ENCODE measurements at regions not wholly inside any gene's neighbourhood (a gene's known extent, or its start where the extent isn't known, plus 50 kb on each side); places are given as distances from the start of the nearest gene placed in this dataset.

DNA sequence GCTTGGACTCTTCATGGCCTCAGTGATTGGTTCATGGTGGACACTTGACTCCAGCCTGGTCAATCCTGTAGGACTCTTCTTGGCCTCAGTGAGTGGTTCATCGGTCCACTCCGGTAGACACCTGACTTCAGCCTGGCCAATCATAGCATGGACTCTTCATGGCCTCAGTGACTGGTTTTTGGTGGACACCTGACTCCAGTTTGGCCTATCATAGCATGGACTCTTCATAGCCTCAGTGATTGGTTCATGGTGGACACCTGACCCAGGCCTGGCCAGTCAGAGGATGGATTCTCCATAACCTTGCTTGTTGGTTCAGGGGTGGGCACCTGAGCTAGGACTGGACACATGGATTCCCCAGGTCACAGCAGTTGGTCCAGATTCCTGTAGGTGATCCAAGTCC, 106.0 kb upstream of the ERCC6L2 start:
- intact Hi-C loops (cut with DNase I; ENCODE audit: low total_unique reads) (no loop called here), in situ Hi-C loops (cut with MboI; ENCODE audit: low sequenced_read_pairs in 4 of 4) (no loop called here)
- Histone ChIP-seq H3K4me3 (no peak overlapping the region), H3K4me1 (peaks cover 3 to 9% of the 10 kb centered on the region in 2 donors), H3K27me3 (peaks cover 0 to 11% (median 5%) of the 10 kb centered on the region in 3 donors), H3K36me3 (no peaks in the 10 kb centered on the region), H3K27ac (no peak overlapping the region), H3K9me3 (no peaks in the 10 kb centered on the region)
- DNase-seq (no peak), ATAC-seq (no peak)
- TF ChIP-seq, protein P1, sequence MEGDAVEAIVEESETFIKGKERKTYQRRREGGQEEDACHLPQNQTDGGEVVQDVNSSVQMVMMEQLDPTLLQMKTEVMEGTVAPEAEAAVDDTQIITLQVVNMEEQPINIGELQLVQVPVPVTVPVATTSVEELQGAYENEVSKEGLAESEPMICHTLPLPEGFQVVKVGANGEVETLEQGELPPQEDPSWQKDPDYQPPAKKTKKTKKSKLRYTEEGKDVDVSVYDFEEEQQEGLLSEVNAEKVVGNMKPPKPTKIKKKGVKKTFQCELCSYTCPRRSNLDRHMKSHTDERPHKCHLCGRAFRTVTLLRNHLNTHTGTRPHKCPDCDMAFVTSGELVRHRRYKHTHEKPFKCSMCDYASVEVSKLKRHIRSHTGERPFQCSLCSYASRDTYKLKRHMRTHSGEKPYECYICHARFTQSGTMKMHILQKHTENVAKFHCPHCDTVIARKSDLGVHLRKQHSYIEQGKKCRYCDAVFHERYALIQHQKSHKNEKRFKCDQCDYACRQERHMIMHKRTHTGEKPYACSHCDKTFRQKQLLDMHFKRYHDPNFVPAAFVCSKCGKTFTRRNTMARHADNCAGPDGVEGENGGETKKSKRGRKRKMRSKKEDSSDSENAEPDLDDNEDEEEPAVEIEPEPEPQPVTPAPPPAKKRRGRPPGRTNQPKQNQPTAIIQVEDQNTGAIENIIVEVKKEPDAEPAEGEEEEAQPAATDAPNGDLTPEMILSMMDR (IDR thresholded peaks at IDR 0.05 in 4 of 5, conservative IDR thresholded peaks at IDR 0.05 in 1 of 5), result no peak
- no peak for TF ChIP-seq POLR2A (IDR thresholded peaks at IDR 0.05)

DNA sequence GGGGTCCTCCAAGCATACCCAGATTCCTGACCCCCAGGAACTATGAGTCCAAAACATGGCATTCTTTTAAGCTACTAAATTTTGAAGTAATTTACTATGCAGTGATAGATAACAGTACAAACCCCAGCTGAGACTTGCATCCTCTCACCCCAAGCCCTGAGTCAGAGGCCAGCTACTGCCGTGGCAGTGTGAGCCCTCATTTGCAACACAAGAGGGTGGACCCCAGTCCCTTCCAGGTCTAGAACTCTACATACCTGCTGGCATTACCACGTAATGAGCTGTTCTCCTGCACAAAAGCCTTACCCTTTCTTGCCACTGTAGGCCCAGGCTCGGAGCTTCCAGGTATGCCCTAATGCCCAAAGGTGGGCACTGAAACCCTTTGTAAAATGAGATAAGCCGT, 108.6 kb upstream of the ERCC6L2 start:
- in situ Hi-C loops (cut with MboI; ENCODE audit: low sequenced_read_pairs in 4 of 4) (no loop called here), intact Hi-C loops (cut with DNase I; ENCODE audit: low total_unique reads) (no loop called here)
- Histone ChIP-seq H3K4me1 (peaks cover 3 to 8% of the 10 kb centered on the region in 2 donors), H3K27me3 (peaks cover 0 to 11% (median 5%) of the 10 kb centered on the region in 3 donors), H3K27ac (no peak overlapping the region), H3K9me3 (no peaks in the 10 kb centered on the region), H3K36me3 (no peaks in the 10 kb centered on the region), H3K4me3 (no peak overlapping the region)
- ATAC-seq (no peak), DNase-seq (no peak)
- TF ChIP-seq POLR2A (IDR thresholded peaks at IDR 0.05), result no peak
- TF ChIP-seq, protein P1 (IDR thresholded peaks at IDR 0.05 in 4 of 5, conservative IDR thresholded peaks at IDR 0.05 in 1 of 5), result no peak

DNA sequence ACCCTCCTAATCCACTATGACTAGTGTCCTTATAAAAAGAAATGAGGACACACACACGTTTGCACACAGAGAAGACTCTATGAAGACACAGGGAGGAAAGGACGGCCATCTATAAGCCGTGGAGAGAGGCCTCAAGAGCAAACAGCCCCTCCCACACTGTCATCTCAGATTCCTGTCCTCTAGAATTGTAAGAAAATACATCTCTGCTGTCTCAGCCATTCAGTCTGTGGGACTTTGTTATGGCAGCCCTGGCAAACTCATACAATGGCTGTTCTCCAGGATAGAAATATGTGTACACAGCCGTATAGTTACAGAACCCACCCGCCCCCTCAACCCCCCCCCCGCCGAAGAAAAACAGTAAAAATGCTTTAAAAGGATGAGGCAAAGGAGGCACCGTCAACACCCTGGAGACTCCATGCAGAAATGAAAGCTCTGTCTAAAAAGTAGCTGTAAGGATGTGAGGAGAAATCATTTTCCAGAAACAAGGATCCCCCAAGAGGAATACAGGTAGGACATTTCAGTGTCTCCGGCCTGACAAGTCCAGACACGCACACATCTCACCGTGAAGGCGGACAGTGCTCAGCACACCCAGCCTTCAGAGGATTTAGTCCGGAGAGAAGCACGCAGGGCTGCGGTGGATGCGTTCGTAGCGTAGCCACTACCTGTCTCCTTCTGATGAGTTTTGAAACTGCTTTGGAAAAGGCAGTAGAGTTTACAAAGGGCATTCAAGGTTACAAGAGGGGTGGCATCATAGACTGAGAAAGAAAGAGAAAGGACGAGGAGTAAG, 110.8 kb upstream of the ERCC6L2 start:
- ATAC-seq (no peak), DNase-seq (no peak)
- Histone ChIP-seq H3K36me3 (no peaks in the 10 kb centered on the region), H3K27me3 (no peaks in the 10 kb centered on the region), H3K27ac (no peak overlapping the region), H3K9me3 (no peaks in the 10 kb centered on the region), H3K4me1 (no peaks in the 10 kb centered on the region), H3K4me3 (peak overlapping the region in 1 of 4 donors; percentile 15)
- in situ Hi-C loops (cut with MboI; ENCODE audit: low sequenced_read_pairs in 4 of 4) (no loop called here), intact Hi-C loops (cut with DNase I; ENCODE audit: low total_unique reads) (no loop called here)
- TF ChIP-seq, protein P1 (IDR thresholded peaks at IDR 0.05 in 4 of 5, conservative IDR thresholded peaks at IDR 0.05 in 1 of 5), result no peak
- no peak for TF ChIP-seq POLR2A (IDR thresholded peaks at IDR 0.05)

DNA sequence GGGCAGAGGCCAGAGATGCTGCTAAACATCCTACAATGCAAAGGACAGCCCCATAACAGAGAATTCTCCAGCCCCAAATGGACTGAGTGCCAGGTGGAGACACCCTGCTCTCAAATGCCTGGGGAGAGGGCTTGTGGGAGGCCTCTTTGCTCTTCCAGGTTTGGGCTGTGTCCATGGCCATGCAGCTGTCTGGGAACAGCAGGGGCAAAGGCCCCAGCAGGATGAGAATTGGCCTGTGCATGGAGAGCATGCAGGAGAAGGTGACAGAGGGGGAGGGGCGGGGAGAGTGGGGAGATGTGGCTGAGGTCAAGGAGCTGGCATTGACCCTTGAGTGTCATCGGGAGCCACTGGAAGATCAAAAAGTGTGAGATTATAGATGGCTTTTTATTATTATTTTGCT, 111.5 kb upstream of the ERCC6L2 start:
- intact Hi-C loops (cut with DNase I; ENCODE audit: low total_unique reads) (no loop called here), in situ Hi-C loops (cut with MboI; ENCODE audit: low sequenced_read_pairs in 4 of 4) (no loop called here)
- H3K27me3 ChIP-seq, result no peaks in the 10 kb centered on the region
- H3K27ac ChIP-seq, result no peak overlapping the region
- ATAC-seq (no peak), DNase-seq (no peak)
- H3K36me3 ChIP-seq, result no peaks in the 10 kb centered on the region
- no peaks in the 10 kb centered on the region for H3K9me3 ChIP-seq
- no peak overlapping the region for H3K4me3 ChIP-seq
- no peak for TF ChIP-seq POLR2A (IDR thresholded peaks at IDR 0.05)
- TF ChIP-seq, protein P1 (IDR thresholded peaks at IDR 0.05 in 4 of 5, conservative IDR thresholded peaks at IDR 0.05 in 1 of 5), result no peak
- no peaks in the 10 kb centered on the region for H3K4me1 ChIP-seq

All from gastrocnemius medialis (tissue), 4 donors.